Kidney (tissue), 13 donors: ENCODE measurements at regions not wholly inside any gene's neighbourhood (a gene's known extent, or its start where the extent isn't known, plus 50 kb on each side); places are given as distances from the start of the nearest gene placed in this dataset.

Experiments
- DNase-seq, 5 donors: peaks; one replicate each; pipeline ENCODE4 v3.0.0-alpha.2; 2013 to 2020
- FAIRE-seq: peaks from 2 replicates; lab custom pipeline; 2012; peaks lifted over from hg19 to GRCh38; lab: Jason Lieb, UNC
- H3K27ac ChIP-seq, 2 donors: one replicate each; pipeline ENCODE4 v1.7.0; 2013; ENCODE audit warnings: low read depth in 2 of 2, low read length in 2 of 2, inconsistent platforms in 1 of 2
- H3K27me3 ChIP-seq: one replicate; pipeline ENCODE4 v1.7.1; 2013; ENCODE audit warnings: low read length, inconsistent platforms; ENCODE audit not compliant: control insufficient read depth, insufficient read depth
- H3K36me3 ChIP-seq, 3 donors: one replicate each; pipeline versions ENCODE4 v1.7.0 to v1.7.1; 2013; ENCODE audit warnings: low read length in 3 of 3, control low read depth in 1 of 3, inconsistent platforms in 1 of 3; ENCODE audit not compliant: insufficient read depth in 3 of 3, control insufficient read depth in 2 of 3
- H3K4me1 ChIP-seq, 3 donors: one replicate each; pipeline versions ENCODE4 v1.7.0 to v1.7.1; 2013; ENCODE audit warnings: low read length in 3 of 3, inconsistent platforms in 1 of 3, low read depth in 1 of 3; ENCODE audit not compliant: control insufficient read depth in 2 of 3, insufficient read depth in 2 of 3
- H3K4me3 ChIP-seq, 3 donors: one replicate each; pipeline versions ENCODE4 v1.7.0 to v1.8.1; 2013; ENCODE audit warnings: low read length in 3 of 3, control low read depth in 1 of 3, inconsistent platforms in 1 of 3
- H3K9ac ChIP-seq, 3 donors: one replicate each; pipeline versions ENCODE4 v1.7.0 to v1.7.1; 2013; ENCODE audit warnings: low read length in 3 of 3, control low read depth in 1 of 3, inconsistent platforms in 1 of 3
- H3K9me3 ChIP-seq, 3 donors: one replicate each; pipeline versions ENCODE4 v1.7.0 to v1.7.1; 2013; ENCODE audit warnings: low read length in 3 of 3, control low read depth in 1 of 3, inconsistent platforms in 1 of 3; ENCODE audit not compliant: control insufficient read depth in 2 of 3, insufficient read depth in 1 of 3
- CTCF ChIP-seq: IDR thresholded peaks from 3 replicates; pipeline ENCODE4 v1.5.1; 2012; ENCODE audit warnings: mild to moderate bottlenecking, moderate library complexity, borderline replicate concordance; ENCODE audit not compliant: insufficient read depth; ENCODE audit errors: extremely low read depth
- intact Hi-C: fragments of 100-400 bp; cut with DNase I; formaldehyde crosslinking; loops from one replicate; pipeline ENCODE4 v1.11.1; 2022
- donor health status: control.
- donor health status: control.
- donor health status: control.
- donor health status: control.
- donor health status: control.
- donor health status: DM: yes; HTN: yes; CAD: no.
- donor health status: Normal renal cell carcinoma (clear cell type).

GRCh38 chr7:51701935-51702334 lies 385.3 kb upstream of the COBL start:
- DNase-seq (no peak), FAIRE-seq (no peak)
- Histone ChIP-seq H3K4me1 (no peaks in the 10 kb centered on the region), H3K9me3 (peaks cover 0 to 4% (median 0%) of the 10 kb centered on the region in 3 donors), H3K27me3 (no peaks in the 10 kb centered on the region), H3K9ac (no peak overlapping the region), H3K36me3 (no peaks in the 10 kb centered on the region), H3K27ac (no peak overlapping the region), H3K4me3 (no peak overlapping the region)
- TF ChIP-seq CTCF: no peak
- intact Hi-C loops: no loop called here

- Histone ChIP-seq H3K27me3 (no peaks in the 10 kb centered on the region), H3K9me3 (peaks cover 0 to 4% (median 0%) of the 10 kb centered on the region in 3 donors), H3K4me3 (no peak overlapping the region), H3K4me1 (no peaks in the 10 kb centered on the region), H3K36me3 (no peaks in the 10 kb centered on the region), H3K9ac (no peak overlapping the region), H3K27ac (no peak overlapping the region)
- intact Hi-C loops: no loop called here
- DNase-seq: no peak
- no peak for TF ChIP-seq CTCF
- FAIRE-seq: no peak
Observed at GRCh38 chr7:51700593-51701215, 384.1 kb upstream of the COBL start.

- H3K9ac ChIP-seq: no peak overlapping the region
- no peaks in the 10 kb centered on the region for H3K27me3 ChIP-seq
- DNase-seq (no peak), FAIRE-seq (no peak)
- H3K9me3 ChIP-seq: no peaks in the 10 kb centered on the region
- intact Hi-C loops: no loop called here
- no peak overlapping the region for H3K4me3 ChIP-seq
- no peak for TF ChIP-seq CTCF
- no peaks in the 10 kb centered on the region for H3K4me1 ChIP-seq
- H3K36me3 ChIP-seq: no peaks in the 10 kb centered on the region
- no peak overlapping the region for H3K27ac ChIP-seq
Observed at GRCh38 chr7:51693258-51693657, 376.6 kb upstream of the COBL start.

GRCh38 chr7:51689547-51689946 lies 372.9 kb upstream of the COBL start:
- Histone ChIP-seq H3K9me3 (no peaks in the 10 kb centered on the region), H3K4me1 (no peaks in the 10 kb centered on the region), H3K36me3 (no peaks in the 10 kb centered on the region), H3K4me3 (no peak overlapping the region), H3K27me3 (no peaks in the 10 kb centered on the region), H3K9ac (no peak overlapping the region), H3K27ac (no peak overlapping the region)
- intact Hi-C loops: no loop called here
- no peak for DNase-seq
- TF ChIP-seq CTCF: no peak
- no peak for FAIRE-seq
